Bronchial epithelial cell (primary cell): ENCODE measurements at regions not wholly inside any gene's neighbourhood (a gene's known extent, or its start where the extent isn't known, plus 50 kb on each side); places are given as distances from the start of the nearest gene placed in this dataset.

Experiments
- DNase-seq: peaks from one replicate; pipeline ENCODE4 v3.0.0-alpha.2; 2010; ENCODE audit warnings: low read depth
- FAIRE-seq: peaks from 2 replicates; lab custom pipeline; 2011; peaks lifted over from hg19 to GRCh38; lab: Jason Lieb, UNC
- H3K27me3 ChIP-seq: 2 replicates; pipeline ENCODE4 v1.5.1; 2011; ENCODE audit warnings: low read length; ENCODE audit not compliant: control insufficient read depth, insufficient read depth
- H3K36me3 ChIP-seq: 2 replicates; pipeline ENCODE4 v1.5.1; 2011; ENCODE audit warnings: low read length; ENCODE audit not compliant: control insufficient read depth, insufficient read depth
- H3K4me3 ChIP-seq: 2 replicates; pipeline ENCODE4 v1.5.1; 2011; ENCODE audit warnings: mild to moderate bottlenecking, low read depth, low read length, control low read depth
- CTCF ChIP-seq: IDR thresholded peaks from 2 replicates; pipeline ENCODE4 v1.5.1; 2011; ENCODE audit warnings: mild to moderate bottlenecking, moderate library complexity, low read length, control low read depth, inconsistent platforms; ENCODE audit not compliant: insufficient read depth, severe bottlenecking

DNA sequence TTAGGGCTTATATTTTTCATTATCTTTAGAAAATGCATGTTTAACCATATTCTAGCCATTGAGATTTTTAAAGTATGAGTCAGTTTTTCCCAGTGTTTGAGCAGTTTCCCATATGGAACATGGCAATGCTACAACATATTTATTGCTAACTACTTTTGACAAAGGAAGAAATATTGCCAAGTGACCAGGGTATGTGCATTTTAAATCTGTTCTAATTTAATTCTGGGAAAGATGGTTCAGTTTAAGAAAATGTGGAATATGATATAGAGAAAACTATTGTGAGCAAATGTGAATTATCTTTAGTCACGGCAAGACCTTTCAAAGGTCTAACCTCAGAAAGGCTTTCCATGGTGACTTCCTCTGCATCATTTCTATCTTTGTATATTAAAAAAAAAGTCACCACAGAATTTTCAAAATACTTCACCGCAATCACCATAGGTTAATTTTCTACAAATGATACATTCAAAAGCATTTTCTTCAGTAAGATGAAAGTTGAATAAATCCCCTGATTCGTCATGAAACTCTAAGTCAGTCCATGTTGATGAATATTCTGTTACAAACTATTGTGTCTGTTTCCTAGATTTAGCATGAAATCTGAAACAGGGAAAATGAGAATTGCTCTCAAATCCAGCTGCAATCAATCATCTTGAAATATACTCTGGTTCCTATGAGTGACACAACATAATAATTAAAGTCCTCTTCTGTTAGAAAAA lies 2349.0 kb upstream of the TENM3 start:
- TF ChIP-seq CTCF, result no peak
- Histone ChIP-seq H3K27me3 (no peaks in the 10 kb centered on the region), H3K4me3 (no peak overlapping the region), H3K36me3 (no peaks in the 10 kb centered on the region)
- no peak for FAIRE-seq
- no peak for DNase-seq

DNA sequence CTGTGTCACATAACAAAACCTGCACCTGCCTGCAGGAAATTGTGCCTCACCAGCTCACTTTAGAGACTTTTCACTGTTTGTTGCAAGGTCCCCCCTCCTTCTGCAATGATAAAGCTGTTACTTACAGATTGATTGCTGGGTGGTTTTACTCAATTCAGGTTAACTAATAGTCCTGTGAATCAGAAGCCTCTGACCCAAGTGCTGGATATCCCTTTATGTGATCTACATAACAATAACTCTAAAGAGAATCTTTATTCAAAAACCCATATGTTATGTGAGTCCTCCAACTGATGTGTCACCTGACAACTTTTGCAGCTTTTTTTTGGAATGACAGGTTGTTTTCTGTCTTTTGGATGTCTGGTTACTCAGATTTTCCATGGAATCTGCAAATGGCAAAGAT lies 2323.6 kb upstream of the TENM3 start:
- Histone ChIP-seq H3K4me3 (no peak overlapping the region), H3K27me3 (no peaks in the 10 kb centered on the region)
- no peak for FAIRE-seq

DNA sequence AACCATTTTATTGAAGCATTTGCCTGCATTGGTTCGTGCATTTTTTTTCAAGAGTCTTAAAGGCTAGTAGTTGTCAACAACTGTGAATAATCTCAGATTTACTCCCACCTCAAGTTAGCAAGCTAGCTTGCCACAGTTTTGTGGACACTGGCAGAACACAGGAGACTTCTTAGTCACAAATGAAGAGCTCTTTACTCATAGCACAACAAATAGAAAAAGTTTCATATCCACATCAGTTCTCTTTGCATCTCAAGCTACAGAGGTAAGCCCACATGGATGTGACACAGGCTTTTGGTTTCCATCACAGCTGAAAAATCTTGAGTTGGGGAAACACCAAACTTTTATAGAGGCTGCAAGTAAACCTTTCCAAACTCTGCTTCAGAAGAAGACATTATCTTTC lies 2315.7 kb upstream of the TENM3 start:
- no peak overlapping the region for H3K4me3 ChIP-seq
- FAIRE-seq (no peak), DNase-seq (no peak)
- no peak for TF ChIP-seq CTCF
- no peaks in the 10 kb centered on the region for H3K36me3 ChIP-seq
- no peaks in the 10 kb centered on the region for H3K27me3 ChIP-seq

More for the DNA sequence above, 2323.6 kb upstream of the TENM3 start:
- H3K36me3 ChIP-seq, result no peaks in the 10 kb centered on the region
- TF ChIP-seq CTCF, result no peak
- DNase-seq, result no peak

DNA sequence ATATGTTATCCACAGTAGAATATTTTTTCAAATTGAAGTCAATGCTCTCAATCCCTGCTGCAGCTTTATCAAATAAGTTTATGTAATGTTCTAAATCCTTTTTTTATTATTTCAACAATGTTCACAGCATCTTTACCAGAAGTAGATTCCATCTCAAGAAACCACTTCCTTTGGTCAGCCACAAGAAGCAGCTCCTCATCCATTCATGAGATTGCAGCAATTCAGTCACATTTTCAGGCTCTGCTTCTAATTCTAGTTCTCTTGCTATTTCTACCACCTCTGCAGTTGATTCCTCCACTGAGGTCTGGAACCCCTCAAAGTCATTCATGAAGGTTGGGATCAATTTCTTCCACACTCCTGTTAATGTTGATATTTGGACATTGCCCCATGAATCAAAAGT lies 2301.3 kb upstream of the TENM3 start:
- FAIRE-seq, result no peak

GRCh38 chr4:179976777-179977176 lies 2266.4 kb upstream of the TENM3 start:
- TF ChIP-seq CTCF, result no peak
- no peak for DNase-seq
- no peaks in the 10 kb centered on the region for H3K27me3 ChIP-seq
- H3K4me3 ChIP-seq, result no peak overlapping the region
- FAIRE-seq, result no peak
- no peaks in the 10 kb centered on the region for H3K36me3 ChIP-seq

More for the DNA sequence above, 2301.3 kb upstream of the TENM3 start:
- Histone ChIP-seq H3K27me3 (no peaks in the 10 kb centered on the region), H3K4me3 (no peak overlapping the region), H3K36me3 (no peaks in the 10 kb centered on the region)
- no peak for DNase-seq
- no peak for TF ChIP-seq CTCF

DNA sequence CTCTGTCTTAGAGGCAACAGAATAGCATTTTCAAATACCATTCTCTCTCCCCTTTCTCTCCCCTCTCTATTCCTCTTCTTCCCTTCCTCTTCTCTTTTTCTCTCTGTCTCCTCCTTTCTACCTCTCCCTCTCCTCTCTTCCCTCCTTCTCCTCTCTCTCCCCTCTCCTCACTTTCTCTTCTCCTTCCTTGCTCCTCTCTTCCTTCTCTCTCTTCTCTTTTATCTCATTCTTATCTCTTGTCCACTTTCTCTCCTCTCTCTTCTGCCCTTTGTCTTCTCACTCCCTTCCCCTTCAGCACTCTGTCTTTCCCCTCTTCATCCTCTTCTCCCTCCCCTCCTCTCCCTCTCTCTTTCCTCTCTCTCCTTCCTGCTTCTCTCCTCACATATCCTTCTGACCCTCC lies 2265.8 kb upstream of the TENM3 start:
- Histone ChIP-seq H3K27me3 (no peaks in the 10 kb centered on the region), H3K4me3 (no peak overlapping the region), H3K36me3 (no peaks in the 10 kb centered on the region)
- no peak for DNase-seq
- TF ChIP-seq CTCF, result no peak
- FAIRE-seq, result no peak
